Calu3 (cell line): ENCODE measurements at regions not wholly inside any gene's neighbourhood (a gene's known extent, or its start where the extent isn't known, plus 50 kb on each side); places are given as distances from the start of the nearest gene placed in this dataset.
"Not testable (repeated sequence)": the region's sequence is repeated elsewhere in the genome, so short reads cannot be mapped to it uniquely, and the experiment has no call there.

Experiments used
- BruUV-seq: library from RNA; stranded (reverse); fragments of 400-500 nt; replicated peaks from 2 replicates; lab custom pipeline; 2021; lab: Mats Ljungman, UMichigan
- CTCF ChIA-PET: fragments of 300-600 bp; sonication (Branson Sonifier 250); formaldehyde crosslinking; loops from one replicate; lab custom pipeline; 2022; ENCODE audit warnings: antibody characterized with exemption; lab: Charles Lee
- DNase-seq: peaks from one replicate; pipeline ENCODE4 v3.0.0; 2022
- H3K27ac Mint-ChIP-seq: one replicate; pipeline ENCODE4 v1.8.0; 2022; ENCODE audit warnings: mixed read lengths; ENCODE audit not compliant: unreplicated experiment
- H3K27me3 Mint-ChIP-seq: one replicate; pipeline ENCODE4 v1.8.0; 2022; ENCODE audit warnings: mixed read lengths; ENCODE audit not compliant: unreplicated experiment
- H3K36me3 Mint-ChIP-seq: one replicate; pipeline ENCODE4 v1.8.0; 2022; ENCODE audit warnings: mild to moderate bottlenecking, moderate library complexity, mixed read lengths; ENCODE audit not compliant: insufficient read depth, unreplicated experiment
- H3K4me1 Mint-ChIP-seq: one replicate; pipeline ENCODE4 v1.8.0; 2022; ENCODE audit warnings: mild to moderate bottlenecking, low read depth, mixed read lengths; ENCODE audit not compliant: unreplicated experiment
- H3K4me3 Mint-ChIP-seq: one replicate; pipeline ENCODE4 v1.8.0; 2022; ENCODE audit warnings: mild to moderate bottlenecking, low read depth, moderate library complexity, mixed read lengths; ENCODE audit not compliant: unreplicated experiment
- H3K9me3 Mint-ChIP-seq: one replicate; pipeline ENCODE4 v1.8.0; 2022; ENCODE audit warnings: low read depth, mixed read lengths; ENCODE audit not compliant: unreplicated experiment
- CTCF ChIP-seq: fragments of 200-600 bp; IDR thresholded peaks from one replicate; pipeline ENCODE4 v1.8.0; 2022; ENCODE audit warnings: antibody characterized with exemption; ENCODE audit not compliant: unreplicated experiment
- intact Hi-C: fragments of 100-400 bp; cut with micrococcal nuclease; formaldehyde crosslinking; loops from one replicate; pipeline ENCODE4 v1.10.0; 2022; ENCODE audit not compliant: unreplicated experiment

GRCh38 chr2:193841384-193842150, 1646.8 kb upstream of the TMEFF2 start:
- BruUV-seq: no TSS peak
- CTCF ChIA-PET: no interaction called here
- H3K27me3 Mint-ChIP-seq: no peaks in the 10 kb centered on the region

GRCh38 chr2:193837111-193837738, 1642.5 kb upstream of the TMEFF2 start:
- TF ChIP-seq CTCF: no peak
- no peak for DNase-seq
- Mint-ChIP-seq H3K4me3 (no peak overlapping the region), H3K9me3 (peaks cover 4% of the 10 kb centered on the region), H3K36me3 (no peaks in the 10 kb centered on the region), H3K4me1 (no peaks in the 10 kb centered on the region), H3K27me3 (no peaks in the 10 kb centered on the region), H3K27ac (no peak overlapping the region)
- BruUV-seq: no TSS peak
- CTCF ChIA-PET: no interaction called here
- intact Hi-C loops: no loop called here

More at GRCh38 chr2:193841384-193842150, 1646.8 kb upstream of the TMEFF2 start:
- Mint-ChIP-seq H3K9me3 (peaks cover 3% of the 10 kb centered on the region), H3K4me3 (no peak overlapping the region), H3K27ac (no peak overlapping the region), H3K4me1 (peaks cover 8% of the 10 kb centered on the region), H3K36me3 (no peaks in the 10 kb centered on the region)
- no peak for DNase-seq
- intact Hi-C loops: no loop called here
- no peak for TF ChIP-seq CTCF

- CTCF ChIA-PET, intact Hi-C loops, H3K4me3 Mint-ChIP-seq, BruUV-seq, H3K27me3 Mint-ChIP-seq, H3K9me3 Mint-ChIP-seq, H3K36me3 Mint-ChIP-seq, H3K4me1 Mint-ChIP-seq, DNase-seq, H3K27ac Mint-ChIP-seq: not testable (repeated sequence)
These were observed 1641.8 kb upstream of the TMEFF2 start for GRCh38 chr2:193836424-193837006.

- DNase-seq, H3K4me3 Mint-ChIP-seq, H3K36me3 Mint-ChIP-seq, H3K4me1 Mint-ChIP-seq, BruUV-seq, H3K27ac Mint-ChIP-seq, intact Hi-C loops, H3K9me3 Mint-ChIP-seq, H3K27me3 Mint-ChIP-seq, CTCF ChIA-PET: not testable (repeated sequence)
These were observed 1639.2 kb upstream of the TMEFF2 start for GRCh38 chr2:193833895-193834294.

GRCh38 chr2:193824474-193824873, 1629.7 kb upstream of the TMEFF2 start:
- intact Hi-C loops: no loop called here
- no peak for TF ChIP-seq CTCF
- no peak for DNase-seq
- no peaks in the 10 kb centered on the region for H3K36me3 Mint-ChIP-seq
- peaks cover 7% of the 10 kb centered on the region for H3K9me3 Mint-ChIP-seq
- no TSS peak for BruUV-seq
- no peak overlapping the region for H3K4me3 Mint-ChIP-seq
- no peaks in the 10 kb centered on the region for H3K4me1 Mint-ChIP-seq
- H3K27ac Mint-ChIP-seq: no peak overlapping the region
- CTCF ChIA-PET: no interaction called here
- H3K27me3 Mint-ChIP-seq: no peaks in the 10 kb centered on the region
